ENCODE measurements at regions not wholly inside any gene's neighbourhood (a gene's known extent, or its start where the extent isn't known, plus 50 kb on each side); places are given as distances from the start of the nearest gene placed in this dataset.
"Not testable (repeated sequence)": the region's sequence is repeated elsewhere in the genome, so short reads cannot be mapped to it uniquely, and the experiment has no call there.

- no peak for DNase-seq
These were observed 91.2 kb downstream of the RCHY1 start for GRCh38 chr4:75422998-75423397.

GRCh38 chr4:75412746-75413145, 101.5 kb downstream of the RCHY1 start:
- no peak for DNase-seq

- DNase-seq, result no peak
These were observed 115.7 kb downstream of the RCHY1 start for GRCh38 chr4:75398501-75398900.

GRCh38 chr4:75391489-75392166, 122.6 kb downstream of the RCHY1 start:
- no peak for DNase-seq

- DNase-seq, result not testable (repeated sequence)
These were observed 127.8 kb downstream of the RCHY1 start for GRCh38 chr4:75386426-75386825.

GRCh38 chr4:75385106-75385505, 129.1 kb downstream of the RCHY1 start:
- DNase-seq, result no peak

- DNase-seq, result no peak
These were observed 137.7 kb downstream of the RCHY1 start for GRCh38 chr4:75376543-75376942.

GRCh38 chr4:75371915-75372314, 142.3 kb downstream of the RCHY1 start:
- no peak for DNase-seq

- DNase-seq, result no peak
These were observed 143.6 kb downstream of the RCHY1 start for GRCh38 chr4:75370576-75370975.

- no peak for DNase-seq
These were observed 168.8 kb downstream of the RCHY1 start for GRCh38 chr4:75345423-75345822.

GRCh38 chr4:75344915-75345314, 169.3 kb downstream of the RCHY1 start:
- DNase-seq, result no peak

- DNase-seq, result no peak
These were observed 170.9 kb downstream of the RCHY1 start for GRCh38 chr4:75343333-75343732.

GRCh38 chr4:75340561-75340960, 173.6 kb downstream of the RCHY1 start:
- no peak for DNase-seq

- DNase-seq, result no peak
These were observed 175.8 kb downstream of the RCHY1 start for GRCh38 chr4:75338352-75338880.

- DNase-seq, result no peak
These were observed 186.2 kb downstream of the RCHY1 start for GRCh38 chr4:75327804-75328512.

GRCh38 chr4:75325318-75325979, 188.8 kb downstream of the RCHY1 start:
- no peak for DNase-seq

- DNase-seq, result no peak
These were observed 192.7 kb downstream of the RCHY1 start for GRCh38 chr4:75321484-75321883.

- DNase-seq, result not testable (repeated sequence)
These were observed 196.6 kb downstream of the RCHY1 start for GRCh38 chr4:75317641-75318040.

- DNase-seq, result no peak
These were observed 206.2 kb downstream of the RCHY1 start for GRCh38 chr4:75308049-75308448.

GRCh38 chr4:75306506-75306905, 207.7 kb downstream of the RCHY1 start:
- no peak for DNase-seq

- no peak for DNase-seq
These were observed 211.6 kb downstream of the RCHY1 start for GRCh38 chr4:75302648-75303047.

- DNase-seq, result peak; percentile 7
These were observed 224.2 kb downstream of the RCHY1 start for GRCh38 chr4:75289914-75290582.
